ENCODE measurements at regions not wholly inside any gene's neighbourhood (a gene's known extent, or its start where the extent isn't known, plus 50 kb on each side); places are given as distances from the start of the nearest gene placed in this dataset.

- H3K27ac Mint-ChIP-seq: no peak overlapping the region
- no peak for DNase-seq
- H3K4me1 Mint-ChIP-seq: no peaks in the 10 kb centered on the region
- no peaks in the 10 kb centered on the region for H3K27me3 Mint-ChIP-seq
- peaks cover 2% of the 10 kb centered on the region for H3K9me3 Mint-ChIP-seq
- ChIA-PET POLR2A (no interaction called here), CTCF (no interaction called here)
- no peaks in the 10 kb centered on the region for H3K36me3 Mint-ChIP-seq (ENCODE audit: low read depth)
- H3K4me3 Mint-ChIP-seq: no peak overlapping the region
Observed at GRCh38 chr16:65794973-65795372, 571.5 kb upstream of the CDH5 start.

GRCh38 chr16:65793781-65794180 lies 572.7 kb upstream of the CDH5 start:
- Mint-ChIP-seq H3K4me3 (no peak overlapping the region), H3K27ac (no peak overlapping the region), H3K4me1 (no peaks in the 10 kb centered on the region), H3K36me3 (ENCODE audit: low read depth) (no peaks in the 10 kb centered on the region), H3K27me3 (no peaks in the 10 kb centered on the region), H3K9me3 (peaks cover 2% of the 10 kb centered on the region)
- ChIA-PET CTCF (no interaction called here), POLR2A (no interaction called here)
- no peak for DNase-seq

DNA sequence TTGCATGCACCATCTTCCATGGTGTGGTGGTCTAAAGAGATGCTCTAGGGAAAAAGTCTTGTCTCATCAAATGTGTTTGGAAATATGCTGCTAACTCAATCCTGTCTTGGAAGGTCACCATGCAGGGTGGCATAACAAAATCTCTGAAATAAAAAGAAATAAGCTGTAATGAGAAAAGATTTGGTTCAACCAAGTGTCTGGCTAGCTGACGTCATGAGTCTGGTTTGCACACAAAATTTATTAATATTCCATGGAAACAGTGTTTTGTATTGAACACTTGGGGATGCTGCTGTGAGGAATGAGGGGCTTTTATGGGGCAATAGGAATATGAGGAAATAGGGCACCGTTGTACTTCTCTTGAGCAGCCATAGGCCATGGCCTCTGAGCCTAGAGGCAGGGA lies 575.7 kb upstream of the CDH5 start:
- DNase-seq: no peak
- Mint-ChIP-seq H3K27ac (no peak overlapping the region), H3K4me1 (no peaks in the 10 kb centered on the region), H3K9me3 (no peaks in the 10 kb centered on the region), H3K27me3 (no peaks in the 10 kb centered on the region), H3K36me3 (ENCODE audit: low read depth) (no peaks in the 10 kb centered on the region), H3K4me3 (no peak overlapping the region)
- ChIA-PET CTCF (no interaction called here), POLR2A (no interaction called here)

DNA sequence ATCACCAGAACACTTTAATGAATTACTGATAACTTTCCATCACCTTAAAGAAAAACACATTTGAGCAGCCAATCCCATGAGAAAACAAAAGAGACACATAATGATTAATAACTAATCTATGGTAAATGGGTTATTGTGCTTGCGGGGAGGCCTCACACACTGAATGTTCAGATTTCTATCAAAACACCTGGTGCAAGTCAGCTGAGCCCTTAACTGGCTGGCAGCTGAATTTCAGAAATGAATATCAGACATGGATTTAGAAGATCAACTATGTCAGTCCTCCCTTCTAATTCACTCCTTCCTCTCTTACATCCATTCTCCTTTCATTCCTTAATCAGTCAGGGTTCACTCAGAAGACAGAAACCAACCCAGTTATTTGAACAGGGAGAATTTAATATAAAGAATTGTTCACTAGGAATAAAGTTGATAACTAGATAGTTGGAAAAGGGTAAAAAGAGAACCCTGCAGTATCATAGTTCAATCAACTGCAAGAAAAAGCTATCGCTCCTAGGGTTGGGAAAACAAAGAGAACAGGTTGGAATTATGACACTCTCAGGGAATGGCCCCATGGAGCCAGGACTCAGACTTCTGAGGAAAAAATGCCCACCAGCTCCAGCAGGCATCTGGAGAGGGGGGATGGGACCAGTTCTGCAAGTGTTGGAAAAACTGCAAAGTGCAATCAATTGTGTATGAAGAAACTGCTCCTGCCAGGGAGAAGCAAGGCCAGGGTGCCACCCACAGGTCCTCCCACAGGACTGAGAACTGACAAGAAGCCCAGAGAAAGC lies 577.1 kb upstream of the CDH5 start:
- Mint-ChIP-seq H3K4me1 (no peaks in the 10 kb centered on the region), H3K4me3 (no peak overlapping the region), H3K36me3 (ENCODE audit: low read depth) (no peaks in the 10 kb centered on the region), H3K27ac (no peak overlapping the region), H3K9me3 (peaks cover 6% of the 10 kb centered on the region), H3K27me3 (no peaks in the 10 kb centered on the region)
- POLR2A ChIA-PET: no interaction called here
- CTCF ChIA-PET: no interaction called here
- DNase-seq: no peak

DNA sequence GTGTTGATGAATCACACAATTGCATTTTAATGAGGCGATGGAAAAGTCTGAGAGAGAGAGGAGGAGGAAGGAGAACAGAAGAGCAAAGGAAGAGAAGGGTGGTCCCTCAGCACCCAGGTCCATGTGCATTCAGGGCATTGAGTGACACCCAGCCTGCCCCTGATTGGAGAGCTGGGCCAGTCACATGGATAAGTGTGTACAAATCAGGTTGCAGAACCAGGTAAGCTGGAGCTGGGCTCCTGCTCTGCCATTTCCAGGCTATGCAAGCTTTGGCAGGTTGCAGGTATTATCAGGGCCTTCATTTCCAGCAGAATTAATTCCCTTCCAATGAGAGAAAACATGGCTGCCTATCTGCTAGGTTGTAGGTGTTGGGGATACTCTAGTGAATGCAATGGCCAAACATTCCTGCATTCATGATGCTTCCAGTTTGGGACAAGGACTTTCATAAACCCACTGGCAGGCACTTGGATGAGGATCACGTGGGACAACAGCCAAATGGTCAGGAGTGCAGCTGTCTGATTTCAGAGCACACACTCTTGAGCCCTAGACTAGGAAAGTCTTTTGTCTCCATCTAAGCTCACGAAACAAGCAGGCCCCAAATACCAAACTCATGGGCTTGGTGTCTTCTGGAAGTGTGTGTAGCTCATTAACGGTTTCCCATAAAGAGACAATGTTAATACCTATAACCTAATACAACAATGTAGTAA lies 577.9 kb upstream of the CDH5 start:
- DNase-seq: no peak
- ChIA-PET POLR2A (no interaction called here), CTCF (no interaction called here)
- Mint-ChIP-seq H3K4me3 (no peak overlapping the region), H3K4me1 (no peaks in the 10 kb centered on the region), H3K9me3 (peaks cover 6% of the 10 kb centered on the region), H3K27ac (no peak overlapping the region), H3K36me3 (ENCODE audit: low read depth) (no peaks in the 10 kb centered on the region), H3K27me3 (no peaks in the 10 kb centered on the region)

DNA sequence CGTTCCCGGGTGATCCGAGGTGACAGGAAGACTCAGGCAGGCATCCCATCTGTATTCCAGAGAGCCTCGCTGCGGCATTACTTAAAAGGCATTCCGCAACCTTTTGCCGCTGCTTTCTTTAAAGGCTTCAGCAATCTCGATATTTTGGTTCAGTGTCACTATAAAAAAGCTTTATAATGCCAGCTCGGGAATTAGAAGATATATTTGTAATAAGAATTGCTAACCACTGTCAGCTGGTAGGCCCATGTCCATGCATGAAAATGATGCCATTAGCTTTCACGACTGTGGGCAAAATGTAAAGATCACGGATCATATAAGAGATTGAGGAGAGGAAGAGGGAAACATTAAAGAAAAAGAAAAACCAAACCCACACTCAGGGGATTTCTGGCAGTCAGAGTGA lies 578.6 kb upstream of the CDH5 start:
- peaks cover 6% of the 10 kb centered on the region for H3K9me3 Mint-ChIP-seq

DNA sequence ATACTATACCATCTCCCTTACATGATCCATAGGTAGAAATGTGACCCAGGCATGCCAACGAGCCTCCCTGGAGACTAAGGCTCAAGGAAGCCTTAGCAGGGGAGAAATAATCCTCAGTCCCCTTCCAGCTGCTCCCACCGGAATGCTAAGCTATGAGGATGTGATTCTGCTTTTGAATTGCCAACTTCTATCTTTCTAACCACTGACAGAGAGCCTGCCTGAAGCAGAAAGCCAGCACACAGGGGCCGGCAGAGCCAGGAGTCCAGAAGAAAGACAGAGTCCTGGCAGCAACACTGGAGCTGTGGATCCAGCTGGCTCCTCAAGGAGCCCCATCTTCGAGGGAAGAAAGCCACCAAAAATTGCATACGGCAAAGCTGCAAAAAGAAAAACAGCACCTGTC lies 579.6 kb upstream of the CDH5 start:
- DNase-seq: no peak
- Mint-ChIP-seq H3K36me3 (ENCODE audit: low read depth) (no peaks in the 10 kb centered on the region), H3K27ac (no peak overlapping the region), H3K4me1 (no peaks in the 10 kb centered on the region), H3K27me3 (no peaks in the 10 kb centered on the region), H3K9me3 (peaks cover 6% of the 10 kb centered on the region), H3K4me3 (no peak overlapping the region)
- ChIA-PET POLR2A (no interaction called here), CTCF (no interaction called here)

More for the DNA sequence above, 578.6 kb upstream of the CDH5 start:
- no peaks in the 10 kb centered on the region for H3K4me1 Mint-ChIP-seq
- no peaks in the 10 kb centered on the region for H3K27me3 Mint-ChIP-seq
- H3K36me3 Mint-ChIP-seq (ENCODE audit: low read depth): no peaks in the 10 kb centered on the region
- H3K27ac Mint-ChIP-seq: no peak overlapping the region
- CTCF ChIA-PET: no interaction called here
- no peak overlapping the region for H3K4me3 Mint-ChIP-seq
- POLR2A ChIA-PET: no interaction called here
- DNase-seq: no peak

DNA sequence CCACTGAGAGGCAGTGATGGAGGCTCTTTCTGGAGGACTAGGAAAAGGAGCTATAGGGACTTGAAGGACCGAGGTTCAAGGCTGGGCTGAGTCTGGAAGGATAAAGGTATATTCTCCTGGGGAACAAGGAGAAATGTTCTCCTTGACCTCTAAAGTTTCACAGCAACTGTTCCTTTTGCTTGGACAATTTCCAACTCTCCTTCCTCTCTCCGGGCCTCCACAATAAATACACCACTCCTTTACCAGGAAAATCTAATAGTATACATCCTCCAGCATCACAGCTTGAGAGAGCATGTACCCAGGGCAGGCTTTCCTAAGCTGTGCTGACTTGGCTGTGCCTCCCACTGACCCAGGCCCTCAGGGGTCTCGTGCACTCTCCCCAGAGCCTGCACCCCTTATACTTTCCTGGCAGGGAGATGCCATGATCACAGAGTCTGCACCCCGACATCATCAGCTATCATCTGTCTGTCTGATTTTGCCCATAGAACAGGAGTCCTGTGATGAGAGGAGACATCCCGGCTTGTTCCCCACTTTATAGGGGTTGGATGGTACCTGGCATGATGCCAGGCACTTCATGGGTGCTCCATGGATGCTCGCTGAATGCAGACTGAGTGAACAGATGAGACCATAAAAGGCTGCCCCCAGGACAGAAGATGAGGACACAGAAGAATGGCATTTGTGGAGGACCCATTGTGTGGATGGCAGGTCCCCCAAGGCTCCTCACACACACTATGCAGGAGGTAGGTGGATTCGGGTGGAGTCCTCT lies 582.6 kb upstream of the CDH5 start:
- H3K4me1 Mint-ChIP-seq: no peaks in the 10 kb centered on the region
- CTCF ChIA-PET: no interaction called here
- peaks cover 11% of the 10 kb centered on the region for H3K9me3 Mint-ChIP-seq
- H3K27me3 Mint-ChIP-seq: no peaks in the 10 kb centered on the region
- H3K36me3 Mint-ChIP-seq (ENCODE audit: low read depth): no peaks in the 10 kb centered on the region
- POLR2A ChIA-PET: no interaction called here
- DNase-seq: no peak
- H3K27ac Mint-ChIP-seq: no peak overlapping the region
- no peak overlapping the region for H3K4me3 Mint-ChIP-seq

GRCh38 chr16:65782611-65783600 lies 583.6 kb upstream of the CDH5 start:
- H3K27me3 Mint-ChIP-seq: no peaks in the 10 kb centered on the region
- POLR2A ChIA-PET: no interaction called here

GRCh38 chr16:65781855-65782254 lies 584.6 kb upstream of the CDH5 start:
- H3K27ac Mint-ChIP-seq: no peak overlapping the region

More at GRCh38 chr16:65782611-65783600, 583.6 kb upstream of the CDH5 start:
- no peak for DNase-seq
- no peaks in the 10 kb centered on the region for H3K4me1 Mint-ChIP-seq
- CTCF ChIA-PET: no interaction called here
- no peak overlapping the region for H3K27ac Mint-ChIP-seq
- H3K36me3 Mint-ChIP-seq (ENCODE audit: low read depth): no peaks in the 10 kb centered on the region
- no peak overlapping the region for H3K4me3 Mint-ChIP-seq
- H3K9me3 Mint-ChIP-seq: peaks cover 11% of the 10 kb centered on the region

GRCh38 chr16:65781363-65781762 lies 585.1 kb upstream of the CDH5 start:
- no peak for DNase-seq
- H3K4me3 Mint-ChIP-seq: no peak overlapping the region
- H3K9me3 Mint-ChIP-seq: peaks cover 11% of the 10 kb centered on the region
- CTCF ChIA-PET: no interaction called here
- POLR2A ChIA-PET: no interaction called here
- no peaks in the 10 kb centered on the region for H3K36me3 Mint-ChIP-seq (ENCODE audit: low read depth)
- no peak overlapping the region for H3K27ac Mint-ChIP-seq
- H3K4me1 Mint-ChIP-seq: no peaks in the 10 kb centered on the region
- no peaks in the 10 kb centered on the region for H3K27me3 Mint-ChIP-seq

More at GRCh38 chr16:65781855-65782254, 584.6 kb upstream of the CDH5 start:
- Mint-ChIP-seq H3K4me3 (no peak overlapping the region), H3K9me3 (peaks cover 11% of the 10 kb centered on the region), H3K27me3 (no peaks in the 10 kb centered on the region), H3K4me1 (no peaks in the 10 kb centered on the region), H3K36me3 (ENCODE audit: low read depth) (no peaks in the 10 kb centered on the region)
- no peak for DNase-seq
- POLR2A ChIA-PET: no interaction called here
- CTCF ChIA-PET: no interaction called here

DNA sequence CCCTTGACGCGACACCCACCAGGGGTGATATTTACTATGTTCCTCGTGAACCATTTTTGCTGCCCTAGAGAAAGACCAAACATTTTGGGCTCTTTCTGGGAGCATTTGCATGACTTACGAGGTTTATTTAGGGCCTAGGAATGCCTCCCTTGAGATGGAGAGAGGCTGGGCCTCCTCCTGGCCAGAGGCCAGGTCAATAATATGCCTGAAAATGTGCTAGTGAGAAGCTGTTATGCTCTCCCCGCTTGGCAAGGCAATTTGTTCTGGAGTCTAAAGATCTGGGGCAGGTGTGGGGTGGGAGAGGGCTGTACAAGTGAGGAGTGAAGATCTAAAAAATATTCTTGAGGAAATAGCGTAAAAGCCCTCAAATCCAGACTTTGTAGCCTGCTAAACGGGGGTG lies 587.3 kb upstream of the CDH5 start:
- no peaks in the 10 kb centered on the region for H3K27me3 Mint-ChIP-seq
- H3K4me3 Mint-ChIP-seq: no peak overlapping the region
- CTCF ChIA-PET: no interaction called here
- H3K27ac Mint-ChIP-seq: no peak overlapping the region
- no peaks in the 10 kb centered on the region for H3K36me3 Mint-ChIP-seq (ENCODE audit: low read depth)
- H3K4me1 Mint-ChIP-seq: no peaks in the 10 kb centered on the region
- no peak for DNase-seq
- POLR2A ChIA-PET: no interaction called here
- peaks cover 5% of the 10 kb centered on the region for H3K9me3 Mint-ChIP-seq

GRCh38 chr16:65776639-65777183 lies 589.8 kb upstream of the CDH5 start:
- H3K36me3 Mint-ChIP-seq (ENCODE audit: low read depth): no peaks in the 10 kb centered on the region
- no peak overlapping the region for H3K27ac Mint-ChIP-seq

More at GRCh38 chr16:65776639-65777183, 589.8 kb upstream of the CDH5 start:
- CTCF ChIA-PET: no interaction called here
- no peak for DNase-seq
- POLR2A ChIA-PET: no interaction called here
- H3K27me3 Mint-ChIP-seq: no peaks in the 10 kb centered on the region
- H3K4me1 Mint-ChIP-seq: no peaks in the 10 kb centered on the region
- H3K9me3 Mint-ChIP-seq: peaks cover 5% of the 10 kb centered on the region
- no peak overlapping the region for H3K4me3 Mint-ChIP-seq

Measured in activated CD4-positive, alpha-beta memory T cell treated with anti-CD3 and anti-CD28 coated beads, Interleukin-2, amount 10 ng/mL, durations not matched to agents 7 days and 5 days (primary cell).